ENCODE measurements at regions not wholly inside any gene's neighbourhood (a gene's known extent, or its start where the extent isn't known, plus 50 kb on each side); places are given as distances from the start of the nearest gene placed in this dataset.
"Not testable (repeated sequence)": the region's sequence is repeated elsewhere in the genome, so short reads cannot be mapped to it uniquely, and the experiment has no call there.

- not testable (repeated sequence) for H3K4me3 Mint-ChIP-seq; H3K27me3 Mint-ChIP-seq; H3K4me1 Mint-ChIP-seq (ENCODE audit: low read depth in 2 of 2); DNase-seq; H3K27ac Mint-ChIP-seq; H3K36me3 Mint-ChIP-seq (ENCODE audit: insufficient read depth); H3K9me3 Mint-ChIP-seq; ATAC-seq (replicated peaks)
Measured at GRCh38 chr10:124148509-124149188, 55.3 kb upstream of the CHST15 start.

DNA sequence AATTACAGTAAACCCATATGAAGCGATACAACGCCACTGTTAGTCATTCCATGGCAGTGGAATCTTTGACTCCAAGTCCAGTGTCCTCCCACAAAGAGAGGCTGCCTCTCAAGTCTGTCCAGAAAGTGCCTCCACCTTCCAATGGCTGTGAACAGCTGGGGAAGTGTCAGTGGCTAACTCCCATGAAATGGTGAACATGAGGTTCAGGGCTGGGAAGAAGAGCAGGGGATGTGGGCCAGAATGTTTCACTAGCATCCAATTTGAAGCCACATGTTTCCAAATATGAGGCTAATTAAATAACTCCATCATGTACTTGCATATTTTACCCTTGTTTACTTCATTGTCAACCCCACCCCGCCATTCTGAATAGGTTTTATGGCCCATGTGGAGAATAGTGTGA, 53.1 kb upstream of the CHST15 start:
- no peak overlapping the region for H3K4me3 Mint-ChIP-seq
- peaks cover 0 to 4% of the 10 kb centered on the region in 2 donors for H3K4me1 Mint-ChIP-seq (ENCODE audit: low read depth in 2 of 2)
- no peaks in the 10 kb centered on the region for H3K9me3 Mint-ChIP-seq
- H3K27me3 Mint-ChIP-seq, result peaks cover 0 to 10% of the 10 kb centered on the region in 2 donors
- ATAC-seq (replicated peaks) (no peak), DNase-seq (no peak)
- H3K36me3 Mint-ChIP-seq (ENCODE audit: insufficient read depth), result no peaks in the 10 kb centered on the region
- no peak overlapping the region for H3K27ac Mint-ChIP-seq

GRCh38 chr10:124145109-124145870, 51.9 kb upstream of the CHST15 start:
- no peaks in the 10 kb centered on the region for H3K36me3 Mint-ChIP-seq (ENCODE audit: insufficient read depth)
- no peaks in the 10 kb centered on the region for H3K27me3 Mint-ChIP-seq
- H3K4me3 Mint-ChIP-seq, result no peak overlapping the region
- H3K4me1 Mint-ChIP-seq (ENCODE audit: low read depth in 2 of 2), result no peaks in the 10 kb centered on the region
- DNase-seq (no peak), ATAC-seq (replicated peaks) (no peak)
- H3K27ac Mint-ChIP-seq, result no peak overlapping the region
- H3K9me3 Mint-ChIP-seq, result no peaks in the 10 kb centered on the region

- ATAC-seq (replicated peaks) (no peak), DNase-seq (no peak)
- Mint-ChIP-seq H3K9me3 (no peaks in the 10 kb centered on the region), H3K36me3 (ENCODE audit: insufficient read depth) (no peaks in the 10 kb centered on the region), H3K4me3 (no peak overlapping the region), H3K27me3 (no peaks in the 10 kb centered on the region), H3K4me1 (ENCODE audit: low read depth in 2 of 2) (no peaks in the 10 kb centered on the region), H3K27ac (no peak overlapping the region)
Measured at GRCh38 chr10:124144536-124144935, 51.1 kb upstream of the CHST15 start.

- Mint-ChIP-seq H3K27me3 (peaks cover 0 to 7% of the 10 kb centered on the region in 2 donors), H3K27ac (no peak overlapping the region), H3K4me1 (ENCODE audit: low read depth in 2 of 2) (no peaks in the 10 kb centered on the region), H3K4me3 (no peak overlapping the region), H3K36me3 (ENCODE audit: insufficient read depth) (no peaks in the 10 kb centered on the region), H3K9me3 (no peaks in the 10 kb centered on the region)
- DNase-seq (no peak), ATAC-seq (replicated peaks) (no peak)
Measured at GRCh38 chr10:124143721-124144120, 50.3 kb upstream of the CHST15 start.

Data from effector memory CD8-positive, alpha-beta T cell (primary cell).